Upper lobe of left lung (tissue), 6 donors: ENCODE measurements at regions not wholly inside any gene's neighbourhood (a gene's known extent, or its start where the extent isn't known, plus 50 kb on each side); places are given as distances from the start of the nearest gene placed in this dataset.

Source experiments
- ATAC-seq, 2 donors: fragments of 200-7000 bp; cut with Tn5 transposase; one replicate each; pipeline ENCODE4 v1.9.1; 2022; ENCODE audit warnings: mild to moderate bottlenecking in 2 of 2, moderate library complexity in 2 of 2; ENCODE audit not compliant: low FRiP score in 2 of 2
- DNase-seq, 2 donors: peaks; one replicate each; pipeline ENCODE4 v3.0.0-alpha.2; 2019 to 2020
- H3K27ac ChIP-seq, 4 donors: fragments of 200-600 bp; sonication (generic); one replicate each; pipeline ENCODE4 v1.5.1; 2016 to 2019
- H3K27me3 ChIP-seq, 4 donors: fragments of 200-600 bp; sonication (generic); one replicate each; pipeline ENCODE4 v1.5.1; 2017 to 2019
- H3K36me3 ChIP-seq, 4 donors: fragments of 200-600 bp; sonication (generic); one replicate each; pipeline ENCODE4 v1.5.1; 2016 to 2019
- H3K4me1 ChIP-seq, 4 donors: fragments of 200-600 bp; sonication (generic); one replicate each; pipeline ENCODE4 v1.5.1; 2018 to 2019
- H3K4me3 ChIP-seq, 4 donors: fragments of 200-600 bp; sonication (generic); one replicate each; pipeline ENCODE4 v1.5.1; 2017 to 2019; ENCODE audit warnings: mild to moderate bottlenecking in 2 of 4, moderate library complexity in 1 of 4
- H3K9me3 ChIP-seq, 4 donors: fragments of 200-600 bp; sonication (generic); one replicate each; pipeline ENCODE4 v1.5.1; 2018 to 2019
- CTCF ChIP-seq, 6 experiments: fragments of 450-650 bp in 4 of 6; fragments of 200-600 bp in 2 of 6; sonication (generic) in 2 of 6; IDR thresholded peaks; one replicate each; pipeline ENCODE4 v1.5.1; 2016 to 2019; ENCODE audit warnings: antibody characterized with exemption in 6 of 6
- EP300 ChIP-seq, 4 donors: sonication (generic); formaldehyde crosslinking; IDR thresholded peaks; one replicate each; pipeline ENCODE4 v1.5.1; 2017; ENCODE audit warnings: antibody characterized with exemption in 4 of 4, control low read depth in 2 of 4
- POLR2A ChIP-seq, 4 donors: fragments of 450-650 bp; IDR thresholded peaks; one replicate each; pipeline ENCODE4 v1.5.1; 2016 to 2017; ENCODE audit warnings: antibody characterized with exemption in 4 of 4, mild to moderate bottlenecking in 2 of 4
- POLR2AphosphoS5 ChIP-seq, 2 donors: sonication (generic); formaldehyde crosslinking; IDR thresholded peaks; one replicate each; pipeline ENCODE4 v1.5.1; 2017; ENCODE audit warnings: antibody characterized with exemption in 2 of 2
- WGBS, 2 donors: methylation state at CpG; one replicate each; pipeline ENCODE4 v1.1.5; 2017 to 2018; 5-methylcytosine and 5-hydroxymethylcytosine counted together
- donor health status: DM: no; HTN: no; CAD: no; lungs with moderate emphysema.
- donor health status: DM: no; HTN: yes; CAD: no; lungs with severe emphysema.

GRCh38 chr9:135296735-135297455 is 182.7 kb upstream of the PPP1R26 start:
- Histone ChIP-seq H3K27ac (no peak overlapping the region), H3K9me3 (no peaks in the 10 kb centered on the region), H3K4me3 (no peak overlapping the region), H3K36me3 (no peaks in the 10 kb centered on the region), H3K27me3 (no peaks in the 10 kb centered on the region), H3K4me1 (peaks cover 0 to 3% (median 0%) of the 10 kb centered on the region in 4 donors)
- TF ChIP-seq POLR2A (IDR thresholded peaks at IDR 0.05) (no peak), CTCF (IDR thresholded peaks at IDR 0.05) (no peak), POLR2AphosphoS5 (IDR thresholded peaks at IDR 0.05) (no peak), EP300 (IDR thresholded peaks at IDR 0.05) (no peak)
- ATAC-seq (no peak), DNase-seq (peak in 1 of 2 donors; percentile 18)
- 38 to 55% methylated on average over 9 to 12 of the region's 12 CpGs for WGBS, 2 donors

GRCh38 chr9:135297456-135298075 is 182.0 kb upstream of the PPP1R26 start:
- Histone ChIP-seq H3K27ac (no peak overlapping the region), H3K9me3 (no peaks in the 10 kb centered on the region), H3K27me3 (no peaks in the 10 kb centered on the region), H3K4me3 (no peak overlapping the region), H3K36me3 (no peaks in the 10 kb centered on the region), H3K4me1 (peaks cover 0 to 3% (median 0%) of the 10 kb centered on the region in 4 donors)
- peak in 1 of 2 donors; percentile 24 for DNase-seq
- TF ChIP-seq POLR2A (IDR thresholded peaks at IDR 0.05) (no peak), POLR2AphosphoS5 (IDR thresholded peaks at IDR 0.05) (no peak), EP300 (IDR thresholded peaks at IDR 0.05) (no peak)
- ATAC-seq: no peak
- WGBS, 2 donors: 42 to 48% methylated on average over 2 to 16 of the region's 16 CpGs

GRCh38 chr9:135299239-135299590 is 180.4 kb upstream of the PPP1R26 start:
- H3K4me3 ChIP-seq: no peak overlapping the region
- H3K9me3 ChIP-seq: no peaks in the 10 kb centered on the region
- H3K27me3 ChIP-seq: no peaks in the 10 kb centered on the region
- 70 to 75% methylated on average over 10 of the region's 10 CpGs for WGBS, 2 donors
- DNase-seq (peak in 1 of 2 donors; percentile 14), ATAC-seq (no peak)
- TF ChIP-seq POLR2A (IDR thresholded peaks at IDR 0.05) (no peak), CTCF (IDR thresholded peaks at IDR 0.05) (no peak), EP300 (IDR thresholded peaks at IDR 0.05) (no peak), POLR2AphosphoS5 (IDR thresholded peaks at IDR 0.05) (no peak)
- no peak overlapping the region for H3K27ac ChIP-seq
- H3K4me1 ChIP-seq: peaks cover 0 to 3% (median 0%) of the 10 kb centered on the region in 4 donors
- no peaks in the 10 kb centered on the region for H3K36me3 ChIP-seq

- 60 to 87% methylated on average over 1 to 16 of the region's 16 CpGs for WGBS, 2 donors
- Histone ChIP-seq H3K4me1 (peaks cover 0 to 3% (median 0%) of the 10 kb centered on the region in 4 donors), H3K9me3 (no peaks in the 10 kb centered on the region), H3K36me3 (no peaks in the 10 kb centered on the region), H3K4me3 (no peak overlapping the region), H3K27me3 (no peaks in the 10 kb centered on the region), H3K27ac (no peak overlapping the region)
- TF ChIP-seq CTCF (IDR thresholded peaks at IDR 0.05): no peak
- TF ChIP-seq POLR2A (IDR thresholded peaks at IDR 0.05): no peak
- TF ChIP-seq EP300 (IDR thresholded peaks at IDR 0.05): no peak
- TF ChIP-seq POLR2AphosphoS5 (IDR thresholded peaks at IDR 0.05): no peak
- DNase-seq (peak in 1 of 2 donors; percentile 16), ATAC-seq (no peak)
Measured at GRCh38 chr9:135299651-135300345, 179.8 kb upstream of the PPP1R26 start.
